Umbilical cord (tissue), 1 donor: ENCODE measurements at regions not wholly inside any gene's neighbourhood (a gene's known extent, or its start where the extent isn't known, plus 50 kb on each side); places are given as distances from the start of the nearest gene placed in this dataset.
A peak's percentile ranks its signal among the peaks of the same experiment; 100 is the strongest.

Experiments
- DNase-seq: peaks from one replicate; pipeline ENCODE4 v3.0.0-alpha.2; 2015; ENCODE audit warnings: low spot score

- no peak for DNase-seq
Observed at GRCh38 chr4:28918871-28919270, 1801.3 kb upstream of the PCDH7 start.

GRCh38 chr4:28921886-28922285 lies 1798.3 kb upstream of the PCDH7 start:
- DNase-seq: no peak

- DNase-seq: peak; percentile 2
Observed at GRCh38 chr4:28926156-28926555, 1794.0 kb upstream of the PCDH7 start.

GRCh38 chr4:28942631-28943030 lies 1777.5 kb upstream of the PCDH7 start:
- DNase-seq: no peak

- no peak for DNase-seq
Observed at GRCh38 chr4:28947374-28947773, 1772.8 kb upstream of the PCDH7 start.

- peak; percentile 21 for DNase-seq
Observed at GRCh38 chr4:28948501-28948900, 1771.7 kb upstream of the PCDH7 start.

GRCh38 chr4:28966982-28967381 lies 1753.2 kb upstream of the PCDH7 start:
- peak; percentile 37 for DNase-seq

- DNase-seq: peak; percentile 73
Observed at GRCh38 chr4:28973587-28974350, 1746.4 kb upstream of the PCDH7 start.

GRCh38 chr4:28976369-28976768 lies 1743.8 kb upstream of the PCDH7 start:
- no peak for DNase-seq

- peak; percentile 6 for DNase-seq
Observed at GRCh38 chr4:29002151-29002550, 1718.0 kb upstream of the PCDH7 start.

GRCh38 chr4:29005838-29006237 lies 1714.3 kb upstream of the PCDH7 start:
- DNase-seq: peak; percentile 12

- no peak for DNase-seq
Observed at GRCh38 chr4:29009908-29010307, 1710.3 kb upstream of the PCDH7 start.

- DNase-seq: no peak
Observed at GRCh38 chr4:29013341-29013740, 1706.8 kb upstream of the PCDH7 start.

GRCh38 chr4:29014555-29014954 lies 1705.6 kb upstream of the PCDH7 start:
- no peak for DNase-seq

- no peak for DNase-seq
Observed at GRCh38 chr4:29033703-29034102, 1686.5 kb upstream of the PCDH7 start.

- DNase-seq: no peak
Observed at GRCh38 chr4:29037501-29037900, 1682.7 kb upstream of the PCDH7 start.

- DNase-seq: no peak
Observed at GRCh38 chr4:29043411-29043810, 1676.8 kb upstream of the PCDH7 start.

GRCh38 chr4:29046186-29046585 lies 1674.0 kb upstream of the PCDH7 start:
- peak; percentile 38 for DNase-seq

GRCh38 chr4:29046781-29047180 lies 1673.4 kb upstream of the PCDH7 start:
- peak; percentile 86 for DNase-seq

- DNase-seq: no peak
Observed at GRCh38 chr4:29047341-29048041, 1672.7 kb upstream of the PCDH7 start.

GRCh38 chr4:29051381-29051965 lies 1668.7 kb upstream of the PCDH7 start:
- DNase-seq: no peak

GRCh38 chr4:29052266-29052665 lies 1667.9 kb upstream of the PCDH7 start:
- DNase-seq: no peak

GRCh38 chr4:29058531-29058930 lies 1661.6 kb upstream of the PCDH7 start:
- no peak for DNase-seq
